Suprapubic skin (tissue), 3 donors: ENCODE measurements at regions not wholly inside any gene's neighbourhood (a gene's known extent, or its start where the extent isn't known, plus 50 kb on each side); places are given as distances from the start of the nearest gene placed in this dataset.

Source experiments
- POLR2A ChIP-seq, 2 donors: fragments of 450-650 bp; IDR thresholded peaks; one replicate each; pipeline ENCODE4 v1.6.1; 2017; ENCODE audit warnings: antibody characterized with exemption in 2 of 2, mild to moderate bottlenecking in 2 of 2, moderate library complexity in 2 of 2
- TF ChIP-seq, protein P1 (sequence below), 2 donors: fragments of 200-600 bp in 1 of 2; fragments of 450-650 bp in 1 of 2; sonication (generic) in 1 of 2; IDR thresholded peaks; one replicate each; pipeline ENCODE4 v1.5.1; 2016 to 2019; ENCODE audit warnings: antibody characterized with exemption in 2 of 2, mild to moderate bottlenecking in 1 of 2, moderate library complexity in 1 of 2

DNA sequence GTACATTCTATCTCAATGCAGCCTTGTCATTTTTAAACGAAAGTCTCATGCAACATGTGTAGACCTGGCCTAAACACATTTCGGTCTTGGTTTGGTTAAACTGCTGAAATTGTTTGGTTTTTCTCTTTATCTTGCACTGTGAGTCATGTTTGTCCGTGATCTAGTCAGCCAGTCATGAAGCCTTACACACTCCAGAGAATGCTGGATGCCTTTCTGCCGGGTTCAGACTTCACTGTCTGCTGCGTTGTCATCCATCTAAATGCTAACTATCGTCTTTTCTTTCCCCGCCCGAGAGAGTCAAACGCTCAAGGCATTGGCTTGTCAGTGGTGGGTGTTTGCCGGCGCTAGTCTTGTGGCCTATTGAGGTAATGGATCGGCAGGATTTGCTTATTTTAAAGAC, 1194.6 kb upstream of the WWC1 start:
- TF ChIP-seq, protein P1, sequence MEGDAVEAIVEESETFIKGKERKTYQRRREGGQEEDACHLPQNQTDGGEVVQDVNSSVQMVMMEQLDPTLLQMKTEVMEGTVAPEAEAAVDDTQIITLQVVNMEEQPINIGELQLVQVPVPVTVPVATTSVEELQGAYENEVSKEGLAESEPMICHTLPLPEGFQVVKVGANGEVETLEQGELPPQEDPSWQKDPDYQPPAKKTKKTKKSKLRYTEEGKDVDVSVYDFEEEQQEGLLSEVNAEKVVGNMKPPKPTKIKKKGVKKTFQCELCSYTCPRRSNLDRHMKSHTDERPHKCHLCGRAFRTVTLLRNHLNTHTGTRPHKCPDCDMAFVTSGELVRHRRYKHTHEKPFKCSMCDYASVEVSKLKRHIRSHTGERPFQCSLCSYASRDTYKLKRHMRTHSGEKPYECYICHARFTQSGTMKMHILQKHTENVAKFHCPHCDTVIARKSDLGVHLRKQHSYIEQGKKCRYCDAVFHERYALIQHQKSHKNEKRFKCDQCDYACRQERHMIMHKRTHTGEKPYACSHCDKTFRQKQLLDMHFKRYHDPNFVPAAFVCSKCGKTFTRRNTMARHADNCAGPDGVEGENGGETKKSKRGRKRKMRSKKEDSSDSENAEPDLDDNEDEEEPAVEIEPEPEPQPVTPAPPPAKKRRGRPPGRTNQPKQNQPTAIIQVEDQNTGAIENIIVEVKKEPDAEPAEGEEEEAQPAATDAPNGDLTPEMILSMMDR (IDR thresholded peaks at IDR 0.05): no peak
- TF ChIP-seq POLR2A (IDR thresholded peaks at IDR 0.05): no peak
